ENCODE measurements at regions not wholly inside any gene's neighbourhood (a gene's known extent, or its start where the extent isn't known, plus 50 kb on each side); places are given as distances from the start of the nearest gene placed in this dataset.

- DNase-seq, result no peak
- Histone ChIP-seq H3K36me3 (replicated peaks in 1 of 2; ENCODE audit: insufficient read depth in 1 of 2, low read depth in 2 of 2) (no peaks in the 10 kb centered on the region), H3K27ac (no peak overlapping the region), H3K4me1 (no peaks in the 10 kb centered on the region), H3K9me3 (no peaks in the 10 kb centered on the region), H3K27me3 (no peaks in the 10 kb centered on the region), H3K4me3 (no peak overlapping the region)
- ATAC-seq, result no peak
- 55 to 60% methylated on average over 2 of the region's 2 CpGs for WGBS, 2 donors
- no peak for TF ChIP-seq CTCF (IDR thresholded peaks at IDR 0.05)
- no peak for TF ChIP-seq POLR2A (IDR thresholded peaks at IDR 0.05)
- intact Hi-C loops (cut with DNase I), result no loop called here
Measured at GRCh38 chr1:187922255-187922654, 1093.5 kb downstream of the PLA2G4A start.

GRCh38 chr1:187924252-187924651, 1095.5 kb downstream of the PLA2G4A start:
- no peaks in the 10 kb centered on the region for H3K27me3 ChIP-seq
- intact Hi-C loops (cut with DNase I), result no loop called here
- TF ChIP-seq POLR2A (IDR thresholded peaks at IDR 0.05), result no peak
- no peak overlapping the region for H3K27ac ChIP-seq
- H3K4me3 ChIP-seq, result no peak overlapping the region
- no peak for ATAC-seq
- no peak for DNase-seq
- 70 to 75% methylated on average over 3 of the region's 3 CpGs for WGBS, 2 donors
- no peaks in the 10 kb centered on the region for H3K4me1 ChIP-seq
- no peaks in the 10 kb centered on the region for H3K9me3 ChIP-seq
- H3K36me3 ChIP-seq (replicated peaks in 1 of 2; ENCODE audit: insufficient read depth in 1 of 2, low read depth in 2 of 2), result no peaks in the 10 kb centered on the region

- Histone ChIP-seq H3K4me3 (no peak overlapping the region), H3K27ac (no peak overlapping the region), H3K36me3 (replicated peaks in 1 of 2; ENCODE audit: insufficient read depth in 1 of 2, low read depth in 2 of 2) (no peaks in the 10 kb centered on the region), H3K27me3 (no peaks in the 10 kb centered on the region), H3K4me1 (no peaks in the 10 kb centered on the region), H3K9me3 (no peaks in the 10 kb centered on the region)
- DNase-seq (no peak), ATAC-seq (no peak)
- 27 to 48% methylated on average over 4 of the region's 4 CpGs for WGBS, 2 donors
- intact Hi-C loops (cut with DNase I), result no loop called here
- no peak for TF ChIP-seq POLR2A (IDR thresholded peaks at IDR 0.05)
- TF ChIP-seq CTCF (IDR thresholded peaks at IDR 0.05), result no peak
Measured at GRCh38 chr1:187928288-187928687, 1099.5 kb downstream of the PLA2G4A start.

GRCh38 chr1:187928696-187929095, 1099.9 kb downstream of the PLA2G4A start:
- TF ChIP-seq CTCF (IDR thresholded peaks at IDR 0.05), result no peak
- TF ChIP-seq POLR2A (IDR thresholded peaks at IDR 0.05), result no peak
- intact Hi-C loops (cut with DNase I), result no loop called here
- Histone ChIP-seq H3K4me1 (no peaks in the 10 kb centered on the region), H3K9me3 (no peaks in the 10 kb centered on the region), H3K27ac (no peak overlapping the region), H3K27me3 (no peaks in the 10 kb centered on the region), H3K4me3 (no peak overlapping the region), H3K36me3 (replicated peaks in 1 of 2; ENCODE audit: insufficient read depth in 1 of 2, low read depth in 2 of 2) (no peaks in the 10 kb centered on the region)
- DNase-seq (no peak), ATAC-seq (no peak)
- 8 to 22% methylated on average over 2 of the region's 2 CpGs for WGBS, 2 donors

- no peaks in the 10 kb centered on the region for H3K9me3 ChIP-seq
- no peak for DNase-seq
- no peak for TF ChIP-seq CTCF (IDR thresholded peaks at IDR 0.05)
- H3K36me3 ChIP-seq (replicated peaks in 1 of 2; ENCODE audit: insufficient read depth in 1 of 2, low read depth in 2 of 2), result no peaks in the 10 kb centered on the region
- ATAC-seq, result no peak
- WGBS, 2 donors, result 70 to 78% methylated on average over 7 of the region's 7 CpGs
- no peak overlapping the region for H3K27ac ChIP-seq
- intact Hi-C loops (cut with DNase I), result no loop called here
- H3K27me3 ChIP-seq, result no peaks in the 10 kb centered on the region
- H3K4me3 ChIP-seq, result no peak overlapping the region
- no peaks in the 10 kb centered on the region for H3K4me1 ChIP-seq
Measured at GRCh38 chr1:187931776-187932175, 1103.0 kb downstream of the PLA2G4A start.

Data from body of pancreas (tissue), 4 donors.